GM12873 (cell line): ENCODE measurements at regions not wholly inside any gene's neighbourhood (a gene's known extent, or its start where the extent isn't known, plus 50 kb on each side); places are given as distances from the start of the nearest gene placed in this dataset.

Source experiments
- CTCF ChIP-seq: IDR thresholded peaks from 2 replicates; pipeline ENCODE4 v1.5.1; 2012; ENCODE audit warnings: low read depth, mild to moderate bottlenecking, moderate library complexity, low read length, control low read depth; ENCODE audit not compliant: insufficient read depth; ENCODE audit errors: missing control alignments

- TF ChIP-seq CTCF: no peak
These were observed 243.5 kb upstream of the ZNF32 start for GRCh38 chr10:43892062-43892770.

GRCh38 chr10:43891241-43891640 lies 242.6 kb upstream of the ZNF32 start:
- no peak for TF ChIP-seq CTCF

GRCh38 chr10:43890124-43890523 lies 241.4 kb upstream of the ZNF32 start:
- TF ChIP-seq CTCF: no peak

- no peak for TF ChIP-seq CTCF
These were observed 239.9 kb upstream of the ZNF32 start for GRCh38 chr10:43888586-43888985.

GRCh38 chr10:43885842-43886241 lies 237.2 kb upstream of the ZNF32 start:
- TF ChIP-seq CTCF: peak; percentile 51

GRCh38 chr10:43885252-43885651 lies 236.6 kb upstream of the ZNF32 start:
- TF ChIP-seq CTCF: no peak

- no peak for TF ChIP-seq CTCF
These were observed 235.9 kb upstream of the ZNF32 start for GRCh38 chr10:43884501-43885105.
